Caco-2 (cell line): ENCODE measurements at regions not wholly inside any gene's neighbourhood (a gene's known extent, or its start where the extent isn't known, plus 50 kb on each side); places are given as distances from the start of the nearest gene placed in this dataset.
A peak's percentile ranks its signal among the peaks of the same experiment; 100 is the strongest.

ENCODE experiments used
- BruUV-seq: library from RNA; stranded (reverse); fragments of 400-500 nt; replicated peaks from 2 replicates; lab custom pipeline; 2021; lab: Mats Ljungman, UMichigan
- CTCF ChIA-PET: fragments of 300-600 bp; sonication (Branson Sonifier 250); formaldehyde crosslinking; loops from one replicate; lab custom pipeline; 2022; ENCODE audit warnings: antibody characterized with exemption; lab: Charles Lee
- POLR2A ChIA-PET: fragments of 300-600 bp; sonication (Branson Sonifier 250); formaldehyde crosslinking; loops from one replicate; lab custom pipeline; 2022; ENCODE audit warnings: antibody characterized with exemption; lab: Charles Lee
- DNase-seq, 2 experiments: peaks; one replicate each; pipeline versions ENCODE4 v3.0.0 to v3.0.0-alpha.2; 2020 to 2022
- H3K27me3 ChIP-seq: replicated peaks from 2 replicates; pipeline ENCODE4 v1.6.0; 2011; ENCODE audit warnings: low read length; ENCODE audit not compliant: control insufficient read depth, insufficient read depth
- H3K36me3 ChIP-seq: 2 replicates; pipeline ENCODE4 v1.5.1; 2011; ENCODE audit warnings: low read length; ENCODE audit not compliant: control insufficient read depth, insufficient read depth
- H3K4me1 ChIP-seq: fragments of 250-450 bp; sonication (Bioruptor Pico); 2 replicates; pipeline ENCODE4 v1.5.1; 2020; ENCODE audit warnings: mild to moderate bottlenecking
- H3K4me3 ChIP-seq: 2 replicates; pipeline ENCODE4 v1.5.1; 2011; ENCODE audit warnings: low read depth, mild to moderate bottlenecking, control low read depth, low read length
- H3K9me3 ChIP-seq: fragments of 250-450 bp; sonication (Bioruptor Pico); 2 replicates; pipeline ENCODE4 v1.5.1; 2020; ENCODE audit warnings: mild to moderate bottlenecking, moderate library complexity
- H3K27ac Mint-ChIP-seq: one replicate; pipeline ENCODE4 v1.8.0; 2022; ENCODE audit warnings: mixed read lengths; ENCODE audit not compliant: unreplicated experiment
- H3K27me3 Mint-ChIP-seq: one replicate; pipeline ENCODE4 v1.8.0; 2022; ENCODE audit warnings: mixed read lengths; ENCODE audit not compliant: insufficient read depth, unreplicated experiment
- H3K36me3 Mint-ChIP-seq: one replicate; pipeline ENCODE4 v1.8.0; 2022; ENCODE audit warnings: mild to moderate bottlenecking, mixed read lengths; ENCODE audit not compliant: insufficient read depth, unreplicated experiment
- H3K4me1 Mint-ChIP-seq: one replicate; pipeline ENCODE4 v1.8.0; 2022; ENCODE audit warnings: low read depth, mixed read lengths; ENCODE audit not compliant: unreplicated experiment
- H3K4me3 Mint-ChIP-seq: one replicate; pipeline ENCODE4 v1.8.0; 2022; ENCODE audit warnings: mild to moderate bottlenecking, moderate library complexity, mixed read lengths; ENCODE audit not compliant: unreplicated experiment
- H3K9me3 Mint-ChIP-seq: one replicate; pipeline ENCODE4 v1.8.0; 2022; ENCODE audit warnings: mixed read lengths; ENCODE audit not compliant: unreplicated experiment
- intact Hi-C: fragments of 100-400 bp; cut with micrococcal nuclease; formaldehyde crosslinking; loops from one replicate; pipeline ENCODE4 v1.10.0; 2022; ENCODE audit not compliant: unreplicated experiment
- TF ChIP-seq, protein P1 (sequence below), 2 experiments: fragments of 200-600 bp in 1 of 2; IDR thresholded peaks; 1 replicate in 1 of 2; 2 replicates in 1 of 2; pipeline versions ENCODE4 v1.5.1 to v1.8.0; 2011 to 2022; ENCODE audit warnings: antibody characterized with exemption in 1 of 2, control low read depth in 1 of 2, inconsistent platforms in 1 of 2, low read depth in 1 of 2, low read length in 1 of 2, mild to moderate bottlenecking in 1 of 2, moderate library complexity in 1 of 2; ENCODE audit not compliant: insufficient read depth in 1 of 2, severe bottlenecking in 1 of 2, unreplicated experiment in 1 of 2

DNA sequence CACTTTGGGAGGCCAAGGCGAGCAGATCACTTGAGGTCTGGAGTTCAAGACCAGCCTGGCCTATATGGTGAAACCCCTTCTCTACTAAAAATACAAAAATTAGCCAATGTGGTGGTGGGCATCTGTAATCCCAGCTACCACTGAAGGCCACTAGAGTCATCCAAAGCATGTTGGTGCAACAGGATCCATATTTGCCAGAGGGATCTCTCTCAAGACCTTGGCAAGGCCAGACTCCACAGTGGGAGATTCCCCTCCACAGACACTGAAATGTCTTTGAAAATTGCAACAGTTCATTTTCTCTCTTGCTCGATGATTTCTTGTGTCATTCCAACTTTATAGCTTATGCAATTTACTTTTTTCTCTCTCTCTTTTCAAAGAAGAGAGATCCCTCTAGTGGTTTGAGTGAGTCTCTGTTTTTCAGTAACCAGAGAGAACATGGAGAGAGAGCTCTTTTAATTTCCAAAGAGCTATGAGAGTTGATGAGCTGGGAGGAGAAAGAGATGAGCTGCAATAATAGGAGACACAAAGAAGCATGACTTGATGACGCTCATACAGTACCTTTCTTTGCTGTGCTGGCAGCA lies 176.8 kb upstream of the USP25 start:
- no peaks in the 10 kb centered on the region for H3K4me1 ChIP-seq
- intact Hi-C loops: loop anchor here (1.0 to 5.0 kb wide), 3 partner anchors 39 to 691 kb away; no protein-coding TSS in a partner anchor
- TF ChIP-seq, protein P1, sequence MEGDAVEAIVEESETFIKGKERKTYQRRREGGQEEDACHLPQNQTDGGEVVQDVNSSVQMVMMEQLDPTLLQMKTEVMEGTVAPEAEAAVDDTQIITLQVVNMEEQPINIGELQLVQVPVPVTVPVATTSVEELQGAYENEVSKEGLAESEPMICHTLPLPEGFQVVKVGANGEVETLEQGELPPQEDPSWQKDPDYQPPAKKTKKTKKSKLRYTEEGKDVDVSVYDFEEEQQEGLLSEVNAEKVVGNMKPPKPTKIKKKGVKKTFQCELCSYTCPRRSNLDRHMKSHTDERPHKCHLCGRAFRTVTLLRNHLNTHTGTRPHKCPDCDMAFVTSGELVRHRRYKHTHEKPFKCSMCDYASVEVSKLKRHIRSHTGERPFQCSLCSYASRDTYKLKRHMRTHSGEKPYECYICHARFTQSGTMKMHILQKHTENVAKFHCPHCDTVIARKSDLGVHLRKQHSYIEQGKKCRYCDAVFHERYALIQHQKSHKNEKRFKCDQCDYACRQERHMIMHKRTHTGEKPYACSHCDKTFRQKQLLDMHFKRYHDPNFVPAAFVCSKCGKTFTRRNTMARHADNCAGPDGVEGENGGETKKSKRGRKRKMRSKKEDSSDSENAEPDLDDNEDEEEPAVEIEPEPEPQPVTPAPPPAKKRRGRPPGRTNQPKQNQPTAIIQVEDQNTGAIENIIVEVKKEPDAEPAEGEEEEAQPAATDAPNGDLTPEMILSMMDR (IDR thresholded peaks at IDR 0.05; ENCODE audit: insufficient read depth in 1 of 2, low read depth in 1 of 2, low read length in 1 of 2, severe bottlenecking in 1 of 2, unreplicated experiment in 1 of 2): peak; percentile 43 to 47
- peaks cover 10% of the 10 kb centered on the region for H3K9me3 Mint-ChIP-seq
- H3K27me3 Mint-ChIP-seq: no peaks in the 10 kb centered on the region
- CTCF ChIA-PET: interaction anchor here (0.6 to 1.9 kb wide), 8 partner anchors 12 to 689 kb away, joined by 3 to 14 read pairs (median 4); no protein-coding TSS in a partner anchor
- BruUV-seq: no TSS peak
- no peaks in the 10 kb centered on the region for H3K36me3 ChIP-seq
- H3K4me3 ChIP-seq: no peak overlapping the region
- H3K36me3 Mint-ChIP-seq: no peaks in the 10 kb centered on the region
- H3K27me3 ChIP-seq: no peaks in the 10 kb centered on the region
- DNase-seq: no peak
- H3K27ac Mint-ChIP-seq: no peak overlapping the region
- H3K9me3 ChIP-seq: 0 out of 2 replicates have a peak, but pooled peaks cover 3% of the 10 kb centered on the region
- H3K4me3 Mint-ChIP-seq: no peak overlapping the region
- POLR2A ChIA-PET: no interaction called here
- peaks cover 7% of the 10 kb centered on the region for H3K4me1 Mint-ChIP-seq

DNA sequence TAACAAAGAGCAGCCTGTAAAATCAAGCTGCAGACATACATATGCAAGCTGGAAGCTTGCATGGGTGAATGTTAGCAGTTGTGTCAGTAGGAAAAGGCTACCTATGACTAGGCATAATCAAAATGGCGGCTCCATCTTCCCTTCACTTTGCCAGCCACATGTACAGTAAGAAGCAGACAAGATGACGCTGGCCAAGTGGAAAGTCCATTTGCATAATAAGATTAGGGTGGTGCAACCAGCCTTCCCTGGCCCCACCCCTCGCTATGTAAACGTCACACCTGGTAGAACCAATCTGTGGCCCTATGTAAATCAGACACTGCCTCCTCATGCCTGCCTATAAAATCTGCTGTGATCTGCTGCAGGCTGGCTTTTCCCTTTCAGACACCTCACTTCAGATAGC lies 171.9 kb upstream of the USP25 start:
- no peaks in the 10 kb centered on the region for H3K9me3 Mint-ChIP-seq
- no peaks in the 10 kb centered on the region for H3K27me3 Mint-ChIP-seq
- no peaks in the 10 kb centered on the region for H3K36me3 Mint-ChIP-seq
- DNase-seq: peak; percentile 13 to 46
- ChIA-PET POLR2A (no interaction called here), CTCF (no interaction called here)
- Histone ChIP-seq H3K4me1 (0 out of 2 replicates have a peak, but pooled peaks cover 4% of the 10 kb centered on the region), H3K36me3 (no peaks in the 10 kb centered on the region), H3K27me3 (no peaks in the 10 kb centered on the region), H3K9me3 (0 out of 2 replicates have a peak, but pooled peaks cover 3% of the 10 kb centered on the region), H3K4me3 (no peak overlapping the region)
- H3K4me1 Mint-ChIP-seq: peaks cover 7% of the 10 kb centered on the region
- H3K27ac Mint-ChIP-seq: no peak overlapping the region
- TF ChIP-seq, protein P1 (IDR thresholded peaks at IDR 0.05; ENCODE audit: insufficient read depth in 1 of 2, low read depth in 1 of 2, low read length in 1 of 2, severe bottlenecking in 1 of 2, unreplicated experiment in 1 of 2): no peak
- intact Hi-C loops: no loop called here
- BruUV-seq: no TSS peak
- no peak overlapping the region for H3K4me3 Mint-ChIP-seq

DNA sequence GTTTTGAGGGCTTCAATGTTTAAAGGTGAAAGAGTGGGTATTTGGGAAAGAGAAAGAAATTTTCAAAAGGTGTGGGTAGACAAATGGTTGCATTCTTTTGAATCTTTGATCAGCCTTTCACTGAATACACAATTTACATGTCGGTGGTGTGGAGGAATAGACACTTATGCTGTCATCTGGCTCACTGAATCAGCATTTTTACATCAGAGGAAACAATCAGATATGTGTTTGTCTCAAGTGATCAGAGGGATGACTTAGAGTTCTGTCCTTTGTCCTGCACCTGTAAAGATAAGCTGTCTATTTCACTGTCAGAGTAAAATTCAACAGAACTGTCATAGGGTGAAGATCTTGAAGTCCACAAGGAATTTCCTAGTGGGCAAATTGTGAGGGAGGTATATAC lies 170.9 kb upstream of the USP25 start:
- Histone ChIP-seq H3K9me3 (0 out of 2 replicates have a peak, but pooled peaks cover 3% of the 10 kb centered on the region), H3K4me3 (no peak overlapping the region), H3K27me3 (no peaks in the 10 kb centered on the region), H3K4me1 (0 out of 2 replicates have a peak, but pooled peaks cover 4% of the 10 kb centered on the region), H3K36me3 (no peaks in the 10 kb centered on the region)
- TF ChIP-seq, protein P1 (IDR thresholded peaks at IDR 0.05; ENCODE audit: insufficient read depth in 1 of 2, low read depth in 1 of 2, low read length in 1 of 2, severe bottlenecking in 1 of 2, unreplicated experiment in 1 of 2): no peak
- Mint-ChIP-seq H3K27me3 (no peaks in the 10 kb centered on the region), H3K4me1 (peaks cover 7% of the 10 kb centered on the region), H3K4me3 (no peak overlapping the region), H3K36me3 (no peaks in the 10 kb centered on the region), H3K9me3 (no peaks in the 10 kb centered on the region), H3K27ac (no peak overlapping the region)
- DNase-seq: no peak
- ChIA-PET CTCF (no interaction called here), POLR2A (no interaction called here)
- BruUV-seq: no TSS peak
- intact Hi-C loops: no loop called here
